ENCODE measurements at regions not wholly inside any gene's neighbourhood (a gene's known extent, or its start where the extent isn't known, plus 50 kb on each side); places are given as distances from the start of the nearest gene placed in this dataset.

- no peaks in the 10 kb centered on the region for H3K36me3 ChIP-seq (replicated peaks in 1 of 2; ENCODE audit: control insufficient read depth in 1 of 2, insufficient read depth in 2 of 2, low read length in 1 of 2)
- H3K9me2 ChIP-seq, result no peaks in the 10 kb centered on the region
- TF ChIP-seq TAF1 (IDR thresholded peaks at IDR 0.05; ENCODE audit: borderline replicate concordance, low read depth, low read length) (no peak), POLR2AphosphoS5 (IDR thresholded peaks at IDR 0.05; ENCODE audit: low read depth, low read length) (no peak), ZBTB33 (IDR thresholded peaks at IDR 0.05; ENCODE audit: borderline replicate concordance, low read depth) (no peak), RCOR1 (IDR thresholded peaks at IDR 0.05; ENCODE audit: low read length) (no peak), YY1 (IDR thresholded peaks at IDR 0.05; ENCODE audit: low read depth) (no peak), MXI1 (IDR thresholded peaks at IDR 0.05; ENCODE audit: low read depth, low read length) (no peak), TCF12 (IDR thresholded peaks at IDR 0.05) (no peak), PBX3 (IDR thresholded peaks at IDR 0.05) (no peak), JUND (IDR thresholded peaks at IDR 0.05) (no peak), MEF2A (IDR thresholded peaks at IDR 0.05; ENCODE audit: borderline replicate concordance, low read depth) (no peak), EP300 (IDR thresholded peaks at IDR 0.05; ENCODE audit: borderline replicate concordance in 1 of 2, low read depth in 1 of 2, low read length in 1 of 2) (no peak), EZH2phosphoT487 (IDR thresholded peaks at IDR 0.05; ENCODE audit: borderline replicate concordance, low read depth) (no peak)
- TF ChIP-seq, protein P1, sequence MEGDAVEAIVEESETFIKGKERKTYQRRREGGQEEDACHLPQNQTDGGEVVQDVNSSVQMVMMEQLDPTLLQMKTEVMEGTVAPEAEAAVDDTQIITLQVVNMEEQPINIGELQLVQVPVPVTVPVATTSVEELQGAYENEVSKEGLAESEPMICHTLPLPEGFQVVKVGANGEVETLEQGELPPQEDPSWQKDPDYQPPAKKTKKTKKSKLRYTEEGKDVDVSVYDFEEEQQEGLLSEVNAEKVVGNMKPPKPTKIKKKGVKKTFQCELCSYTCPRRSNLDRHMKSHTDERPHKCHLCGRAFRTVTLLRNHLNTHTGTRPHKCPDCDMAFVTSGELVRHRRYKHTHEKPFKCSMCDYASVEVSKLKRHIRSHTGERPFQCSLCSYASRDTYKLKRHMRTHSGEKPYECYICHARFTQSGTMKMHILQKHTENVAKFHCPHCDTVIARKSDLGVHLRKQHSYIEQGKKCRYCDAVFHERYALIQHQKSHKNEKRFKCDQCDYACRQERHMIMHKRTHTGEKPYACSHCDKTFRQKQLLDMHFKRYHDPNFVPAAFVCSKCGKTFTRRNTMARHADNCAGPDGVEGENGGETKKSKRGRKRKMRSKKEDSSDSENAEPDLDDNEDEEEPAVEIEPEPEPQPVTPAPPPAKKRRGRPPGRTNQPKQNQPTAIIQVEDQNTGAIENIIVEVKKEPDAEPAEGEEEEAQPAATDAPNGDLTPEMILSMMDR (IDR thresholded peaks at IDR 0.05), result no peak
- H3K79me2 ChIP-seq (ENCODE audit: insufficient read depth), result no peaks in the 10 kb centered on the region
- H3K4me2 ChIP-seq, result no peak overlapping the region
- ChIA-PET CTCF (interaction anchor here (1.0 kb wide), 1 partner anchor 174 kb away, joined by 3 read pairs; no protein-coding TSS in a partner anchor), POLR2A (no interaction called here)
- WGBS (ENCODE audit: low lambda C conversion rate), result 45% methylated on average over 8 of the region's 8 CpGs
- no peak overlapping the region for H3K27ac ChIP-seq (ENCODE audit: low read depth in 2 of 2, low read length in 1 of 2)
- H4K20me1 ChIP-seq (ENCODE audit: insufficient read depth), result no peaks in the 10 kb centered on the region
- H3K4me1 ChIP-seq (ENCODE audit: control insufficient read depth in 1 of 2, insufficient read depth in 2 of 2, low read depth in 1 of 2, low read length in 1 of 2), result peaks cover 0 to 4% of the 10 kb centered on the region in 2 experiments; a peak in 2 of 4 replicates
- no peak overlapping the region for H3K4me3 ChIP-seq (ENCODE audit: low read depth in 2 of 2, low read length in 1 of 2)
- H2AFZ ChIP-seq (ENCODE audit: low read depth), result no peak overlapping the region
- no peaks in the 10 kb centered on the region for H3K9me3 ChIP-seq
- no peaks in the 10 kb centered on the region for H3K27me3 ChIP-seq (ENCODE audit: insufficient read depth)
- H3K9ac ChIP-seq, result no peak overlapping the region
- no peaks in the 10 kb centered on the region for H3F3A ChIP-seq (replicated peaks; ENCODE audit: insufficient read depth)
- DNase-seq, result no peak
Observed at GRCh38 chr2:890214-890613, 60.4 kb upstream of the SNTG2 start.
